ENCODE measurements at regions not wholly inside any gene's neighbourhood (a gene's known extent, or its start where the extent isn't known, plus 50 kb on each side); places are given as distances from the start of the nearest gene placed in this dataset.

DNA sequence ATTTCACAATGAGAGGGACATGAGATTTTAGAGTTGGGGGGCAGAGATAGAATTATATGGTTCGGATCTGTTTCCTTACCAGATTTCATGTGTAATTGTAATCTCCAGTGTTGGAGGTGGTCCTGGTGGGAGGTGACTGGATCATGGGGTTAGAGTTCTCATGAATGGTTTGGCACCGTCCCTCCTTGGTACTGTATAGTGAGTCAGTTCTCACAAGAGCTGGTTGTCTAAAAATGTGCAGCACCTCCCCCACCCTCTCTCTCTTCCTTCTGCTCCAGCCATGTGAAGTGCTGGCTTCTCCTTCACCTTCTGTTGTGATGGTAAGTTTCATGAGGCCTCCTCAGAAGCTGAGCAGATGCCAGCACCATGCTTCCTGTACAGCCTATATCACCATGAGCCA is 138.1 kb downstream of the SCG2 start:
- H3K4me1 Mint-ChIP-seq: peaks cover 2% of the 10 kb centered on the region
- H2AFZ ChIP-seq (replicated peaks): no peak overlapping the region
- H3K9me3 Mint-ChIP-seq: peaks cover 18% of the 10 kb centered on the region
- H3K27ac Mint-ChIP-seq: no peak overlapping the region
- no peaks in the 10 kb centered on the region for H3K27me3 Mint-ChIP-seq (ENCODE audit: insufficient read depth, low read depth)
- H3K36me3 Mint-ChIP-seq: no peaks in the 10 kb centered on the region
- H3K27ac ChIP-seq: no peak overlapping the region
- no peaks in the 10 kb centered on the region for H3F3A ChIP-seq (ENCODE audit: low read depth)
- H3K9ac ChIP-seq: no peak overlapping the region
- H3K36me3 ChIP-seq: no peaks in the 10 kb centered on the region
- no peaks in the 10 kb centered on the region for H3K27me3 ChIP-seq
- no peak overlapping the region for H3K4me3 Mint-ChIP-seq
- H3K79me2 ChIP-seq (ENCODE audit: low read depth): no peaks in the 10 kb centered on the region
- DNase-seq (ENCODE audit: low spot score): no peak
- no peak overlapping the region for H3K4me2 ChIP-seq
- no peaks in the 10 kb centered on the region for H4K20me1 ChIP-seq (ENCODE audit: low read depth)
- H3K4me1 ChIP-seq: no peaks in the 10 kb centered on the region
- no peaks in the 10 kb centered on the region for H3K9me3 ChIP-seq (ENCODE audit: low read depth)
- no peak for TF ChIP-seq EZH2 (IDR thresholded peaks at IDR 0.05)
- TF ChIP-seq EZH2phosphoT487 (IDR thresholded peaks at IDR 0.05): no peak
- TF ChIP-seq, protein P1, sequence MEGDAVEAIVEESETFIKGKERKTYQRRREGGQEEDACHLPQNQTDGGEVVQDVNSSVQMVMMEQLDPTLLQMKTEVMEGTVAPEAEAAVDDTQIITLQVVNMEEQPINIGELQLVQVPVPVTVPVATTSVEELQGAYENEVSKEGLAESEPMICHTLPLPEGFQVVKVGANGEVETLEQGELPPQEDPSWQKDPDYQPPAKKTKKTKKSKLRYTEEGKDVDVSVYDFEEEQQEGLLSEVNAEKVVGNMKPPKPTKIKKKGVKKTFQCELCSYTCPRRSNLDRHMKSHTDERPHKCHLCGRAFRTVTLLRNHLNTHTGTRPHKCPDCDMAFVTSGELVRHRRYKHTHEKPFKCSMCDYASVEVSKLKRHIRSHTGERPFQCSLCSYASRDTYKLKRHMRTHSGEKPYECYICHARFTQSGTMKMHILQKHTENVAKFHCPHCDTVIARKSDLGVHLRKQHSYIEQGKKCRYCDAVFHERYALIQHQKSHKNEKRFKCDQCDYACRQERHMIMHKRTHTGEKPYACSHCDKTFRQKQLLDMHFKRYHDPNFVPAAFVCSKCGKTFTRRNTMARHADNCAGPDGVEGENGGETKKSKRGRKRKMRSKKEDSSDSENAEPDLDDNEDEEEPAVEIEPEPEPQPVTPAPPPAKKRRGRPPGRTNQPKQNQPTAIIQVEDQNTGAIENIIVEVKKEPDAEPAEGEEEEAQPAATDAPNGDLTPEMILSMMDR (IDR thresholded peaks at IDR 0.05): no peak
- H3K4me3 ChIP-seq: no peak overlapping the region

DNA sequence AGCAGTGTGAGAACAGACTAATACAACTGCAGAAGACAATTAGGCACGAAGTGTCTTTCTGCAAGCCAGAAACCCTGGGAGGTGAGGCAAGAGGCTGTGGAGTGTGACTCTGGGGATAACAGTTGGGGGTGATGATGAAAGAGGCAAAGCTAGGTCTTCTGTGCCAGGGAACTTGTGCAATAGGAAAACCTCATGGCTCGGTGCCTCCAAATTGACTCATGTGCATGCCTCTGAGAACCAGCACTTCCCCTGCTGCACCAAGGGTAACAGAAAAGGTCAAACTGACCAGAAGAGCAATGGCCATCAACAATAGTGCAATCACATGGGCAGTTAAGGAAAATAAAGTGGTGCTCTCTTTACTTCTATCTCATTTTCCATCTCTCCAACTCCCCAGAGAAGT is 136.4 kb downstream of the SCG2 start:
- H3K9me3 Mint-ChIP-seq: peaks cover 18% of the 10 kb centered on the region
- Histone ChIP-seq H3K9ac (no peak overlapping the region), H4K20me1 (ENCODE audit: low read depth) (no peaks in the 10 kb centered on the region), H3K4me2 (no peak overlapping the region), H3K79me2 (ENCODE audit: low read depth) (no peaks in the 10 kb centered on the region), H2AFZ (replicated peaks) (no peak overlapping the region), H3K27ac (no peak overlapping the region), H3K36me3 (no peaks in the 10 kb centered on the region), H3K4me1 (no peaks in the 10 kb centered on the region), H3F3A (ENCODE audit: low read depth) (no peaks in the 10 kb centered on the region), H3K4me3 (no peak overlapping the region), H3K9me3 (ENCODE audit: low read depth) (no peaks in the 10 kb centered on the region), H3K27me3 (no peaks in the 10 kb centered on the region)
- H3K27me3 Mint-ChIP-seq (ENCODE audit: insufficient read depth, low read depth): no peaks in the 10 kb centered on the region
- DNase-seq (ENCODE audit: low spot score): no peak
- no peaks in the 10 kb centered on the region for H3K36me3 Mint-ChIP-seq
- H3K27ac Mint-ChIP-seq: no peak overlapping the region
- TF ChIP-seq, protein P1 (IDR thresholded peaks at IDR 0.05): no peak
- TF ChIP-seq EZH2 (IDR thresholded peaks at IDR 0.05): no peak
- no peak for TF ChIP-seq EZH2phosphoT487 (IDR thresholded peaks at IDR 0.05)
- H3K4me1 Mint-ChIP-seq: no peaks in the 10 kb centered on the region
- H3K4me3 Mint-ChIP-seq: no peak overlapping the region

DNA sequence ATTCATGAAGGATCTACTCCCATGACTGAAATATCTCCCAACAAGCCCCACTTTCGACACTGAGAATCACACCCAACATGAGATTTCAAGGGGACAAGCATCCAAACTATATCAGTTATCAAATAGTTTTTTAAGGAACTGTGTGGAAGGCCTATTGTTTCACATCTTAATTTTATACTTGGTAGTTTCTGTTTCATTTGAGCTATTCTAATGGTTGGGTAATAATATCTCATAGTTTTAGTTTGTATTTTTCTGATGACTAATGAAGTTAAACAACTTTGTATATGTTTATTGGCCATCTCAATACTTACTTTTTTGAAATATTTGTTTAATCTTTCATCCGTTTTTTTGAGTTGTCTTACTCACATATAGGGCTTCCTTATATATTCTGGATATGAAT is 135.0 kb downstream of the SCG2 start:
- peaks cover 14% of the 10 kb centered on the region for H3K9me3 Mint-ChIP-seq
- Histone ChIP-seq H2AFZ (replicated peaks) (no peak overlapping the region), H3K27me3 (no peaks in the 10 kb centered on the region), H3K9ac (no peak overlapping the region), H3K4me1 (no peaks in the 10 kb centered on the region), H3K79me2 (ENCODE audit: low read depth) (no peaks in the 10 kb centered on the region), H3K27ac (no peak overlapping the region), H3K4me2 (no peak overlapping the region), H3K9me3 (ENCODE audit: low read depth) (no peaks in the 10 kb centered on the region), H4K20me1 (ENCODE audit: low read depth) (no peaks in the 10 kb centered on the region), H3K4me3 (no peak overlapping the region), H3K36me3 (no peaks in the 10 kb centered on the region), H3F3A (ENCODE audit: low read depth) (no peaks in the 10 kb centered on the region)
- H3K4me3 Mint-ChIP-seq: no peak overlapping the region
- TF ChIP-seq EZH2 (IDR thresholded peaks at IDR 0.05) (no peak), EZH2phosphoT487 (IDR thresholded peaks at IDR 0.05) (no peak)
- TF ChIP-seq, protein P1 (IDR thresholded peaks at IDR 0.05): no peak
- H3K27ac Mint-ChIP-seq: no peak overlapping the region
- H3K36me3 Mint-ChIP-seq: no peaks in the 10 kb centered on the region
- no peaks in the 10 kb centered on the region for H3K4me1 Mint-ChIP-seq
- H3K27me3 Mint-ChIP-seq (ENCODE audit: insufficient read depth, low read depth): no peaks in the 10 kb centered on the region
- no peak for DNase-seq (ENCODE audit: low spot score)

All from neural progenitor cell (in vitro differentiated cells).